LHCN-M2 (cell line): ENCODE measurements at regions not wholly inside any gene's neighbourhood (a gene's known extent, or its start where the extent isn't known, plus 50 kb on each side); places are given as distances from the start of the nearest gene placed in this dataset.
A peak's percentile ranks its signal among the peaks of the same experiment; 100 is the strongest.

Experiments used
- DNase-seq: peaks from one replicate; pipeline ENCODE4 v3.0.0-alpha.2; 2012; ENCODE audit warnings: low read depth

DNA sequence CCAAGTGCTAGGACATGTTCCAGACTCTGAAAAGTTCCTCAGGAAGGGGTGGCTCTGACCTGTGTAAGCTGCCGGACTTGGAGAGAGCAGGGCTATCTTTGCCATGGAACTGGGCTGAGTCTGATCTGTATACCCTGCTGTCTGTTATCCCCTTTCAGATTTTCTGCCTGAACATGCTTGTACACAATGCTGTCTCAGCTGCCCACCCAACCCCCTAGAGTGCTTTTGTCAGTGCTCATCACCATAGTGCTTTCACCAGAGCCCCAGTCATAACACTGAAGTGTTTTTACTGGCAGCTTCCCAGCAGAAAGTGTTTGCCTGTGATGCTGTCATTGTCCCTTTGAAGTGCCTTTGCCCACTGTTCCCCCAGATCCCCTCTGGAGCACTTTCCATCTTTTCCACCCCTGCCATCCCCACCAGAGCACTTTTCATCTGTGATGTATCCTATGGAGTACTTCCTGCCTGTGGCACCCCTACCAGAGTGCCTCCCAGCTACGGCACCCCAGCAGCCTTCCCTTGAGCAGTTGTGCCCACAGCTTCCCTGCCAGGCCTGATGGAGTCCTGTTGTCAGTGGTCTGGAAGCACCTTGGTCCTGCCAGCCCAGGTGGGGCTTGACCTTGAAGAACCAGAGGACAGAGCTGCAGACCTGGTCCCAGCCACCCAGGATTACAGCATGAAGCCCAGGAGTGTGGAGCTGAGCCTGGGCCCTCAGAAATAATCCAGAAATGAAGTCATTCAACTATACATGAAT is 397.7 kb downstream of the DIPK2A start:
- peak; percentile 19 for DNase-seq

DNA sequence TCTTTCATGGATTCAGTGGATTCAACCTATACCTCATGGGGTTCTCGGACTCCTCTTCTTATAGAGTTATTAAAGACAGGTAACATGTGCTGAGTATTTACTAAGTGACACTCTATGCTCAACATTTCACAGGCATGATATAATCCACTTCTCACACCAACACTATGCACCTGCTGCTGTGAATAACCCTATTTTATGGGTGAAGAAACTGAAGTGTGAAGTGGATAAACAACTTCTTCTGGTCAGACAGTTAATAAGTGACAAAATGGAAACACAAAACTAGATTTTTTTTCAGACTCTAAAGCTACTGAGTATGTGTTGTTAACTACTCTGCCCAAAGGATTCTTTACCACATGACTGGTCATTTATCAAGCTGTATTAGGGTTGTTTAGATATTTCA is 403.5 kb downstream of the DIPK2A start:
- DNase-seq, result no peak

GRCh38 chr3:144380849-144381248 is 409.2 kb downstream of the DIPK2A start:
- no peak for DNase-seq

- no peak for DNase-seq
Observed at GRCh38 chr3:144381607-144382006, 410.0 kb downstream of the DIPK2A start.

DNA sequence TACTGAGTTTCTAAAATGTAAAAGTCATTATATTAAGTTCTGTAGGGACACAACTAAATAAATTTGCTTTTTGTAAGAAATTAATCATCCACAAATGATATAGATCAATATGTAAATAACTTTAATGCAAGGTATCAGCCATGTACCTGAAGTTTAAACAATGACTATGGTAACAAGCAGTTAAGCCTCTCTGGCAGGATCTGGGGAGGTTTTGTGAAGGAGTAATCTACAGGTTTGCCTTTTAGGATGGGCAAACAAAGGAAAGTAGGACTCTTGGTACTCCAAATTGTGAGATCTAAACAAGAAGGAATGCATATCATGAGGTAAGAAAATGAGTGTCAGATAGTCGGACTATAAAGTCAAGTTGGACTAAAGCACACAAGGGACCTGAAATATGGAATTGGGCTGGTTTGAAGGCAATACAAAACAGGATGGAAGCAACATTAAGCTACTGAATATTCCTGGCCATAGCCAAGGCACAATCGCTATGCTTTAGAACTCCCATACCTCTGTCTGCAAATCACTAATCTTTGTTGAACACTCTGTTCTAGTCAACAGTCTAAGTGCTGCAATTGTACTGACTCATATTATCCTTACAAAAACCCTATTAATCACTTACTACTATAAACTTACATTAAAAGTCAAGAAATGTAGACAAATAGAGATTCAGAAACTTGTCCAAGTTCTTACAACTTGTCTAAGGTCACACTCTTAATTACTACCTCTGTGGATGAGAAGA is 412.8 kb downstream of the DIPK2A start:
- DNase-seq, result peak; percentile 25

DNA sequence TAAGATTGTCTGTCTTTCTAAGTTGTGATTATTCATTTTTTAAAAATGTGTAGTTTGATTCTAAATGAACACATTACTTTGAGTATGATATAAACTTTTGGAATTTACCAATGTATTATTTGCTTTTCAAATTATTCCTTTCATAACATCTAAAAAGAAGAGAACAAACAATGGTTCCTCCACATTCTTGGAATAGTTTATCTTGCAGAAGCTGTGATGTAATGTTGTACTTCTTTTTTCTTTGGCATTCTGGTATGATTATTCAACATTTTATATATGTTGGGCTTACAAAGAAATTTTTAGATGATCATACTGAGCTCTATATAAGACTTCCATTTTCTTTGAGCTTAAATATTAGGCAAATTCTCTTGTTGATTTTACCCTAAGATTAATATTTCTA is 419.2 kb downstream of the DIPK2A start:
- DNase-seq, result peak; percentile 17

DNA sequence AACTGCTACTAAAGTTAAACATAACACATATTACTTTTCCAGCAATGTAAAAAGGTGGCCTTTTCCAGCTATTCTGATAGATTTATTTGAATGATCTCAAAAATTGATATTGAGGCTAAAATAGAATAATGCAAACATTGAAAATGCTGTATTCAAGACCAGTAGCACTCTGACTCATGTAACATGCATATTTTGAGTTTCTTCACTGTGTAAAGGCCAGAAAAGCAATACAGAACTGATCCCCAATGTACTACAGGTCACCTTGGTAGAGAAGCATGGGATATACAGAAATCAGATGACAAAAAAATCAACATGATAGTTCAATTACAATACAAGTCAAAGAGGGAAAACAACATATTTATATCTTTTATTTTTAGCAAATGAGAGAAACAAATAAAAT is 419.6 kb downstream of the DIPK2A start:
- no peak for DNase-seq

- DNase-seq, result peak; percentile 75
Observed at GRCh38 chr3:144394032-144394431, 422.4 kb downstream of the DIPK2A start.

GRCh38 chr3:144402430-144402829 is 430.8 kb downstream of the DIPK2A start:
- no peak for DNase-seq

DNA sequence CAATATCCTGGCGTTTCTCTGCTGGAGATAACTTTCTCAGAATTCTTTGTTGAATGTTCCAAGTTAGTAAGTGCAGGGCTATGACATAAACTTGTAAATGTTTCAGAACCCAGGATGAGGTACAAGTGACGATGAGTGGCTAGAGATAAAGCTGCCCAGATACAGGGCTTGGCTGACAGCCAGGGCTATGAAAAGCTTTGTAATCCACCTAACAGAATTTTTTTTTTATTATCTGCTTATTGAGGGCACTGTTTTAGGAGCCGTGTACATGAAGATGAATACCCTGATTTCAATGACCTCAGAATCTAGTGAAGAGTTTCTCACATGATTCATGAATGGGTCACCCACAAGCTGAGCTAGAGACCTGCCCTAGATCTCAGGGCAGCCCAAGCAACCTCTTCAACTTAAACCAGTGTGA is 431.4 kb downstream of the DIPK2A start:
- no peak for DNase-seq

DNA sequence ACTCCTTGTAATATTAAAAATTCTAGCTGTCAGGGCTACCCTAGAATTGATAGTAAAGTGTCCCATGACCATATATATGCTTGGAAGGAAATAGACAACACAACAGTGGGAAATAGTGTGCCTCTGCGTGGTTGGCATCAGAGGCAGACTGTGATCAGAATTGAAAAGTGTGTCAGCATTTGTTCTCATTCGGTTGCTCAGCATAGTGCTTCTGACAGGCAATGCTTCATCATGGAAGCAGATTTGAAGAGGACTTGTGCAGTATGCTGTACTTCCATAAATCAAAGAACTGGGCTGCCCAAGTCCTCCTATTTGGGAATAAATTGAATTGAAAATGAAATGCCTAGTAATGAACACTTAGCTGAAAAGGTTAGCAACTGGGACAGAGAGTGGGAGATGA is 435.7 kb downstream of the DIPK2A start:
- no peak for DNase-seq

- peak; percentile 31 for DNase-seq
Observed at GRCh38 chr3:144409319-144409718, 437.7 kb downstream of the DIPK2A start.

DNA sequence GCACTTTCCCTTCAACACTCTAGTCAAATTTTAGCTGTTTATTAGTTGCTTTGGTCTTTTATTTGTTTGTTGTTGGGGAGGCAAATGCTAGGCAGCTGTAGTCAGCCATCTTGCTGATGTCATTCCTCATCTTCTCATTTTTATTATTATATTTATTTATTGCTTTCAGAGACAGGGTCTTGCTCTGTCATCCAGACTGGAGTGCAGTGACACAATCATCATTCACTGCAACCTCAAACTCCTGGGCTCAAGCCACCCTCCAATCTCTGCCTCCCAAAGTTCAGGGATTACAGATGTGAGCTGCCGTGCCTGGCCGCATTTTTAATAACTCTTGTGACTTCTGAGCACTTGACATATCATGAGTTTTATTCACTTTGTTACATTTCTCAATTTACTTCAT is 441.4 kb downstream of the DIPK2A start:
- no peak for DNase-seq

- DNase-seq, result no peak
Observed at GRCh38 chr3:144415492-144415891, 443.9 kb downstream of the DIPK2A start.

GRCh38 chr3:144424606-144425005 is 453.0 kb downstream of the DIPK2A start:
- no peak for DNase-seq

DNA sequence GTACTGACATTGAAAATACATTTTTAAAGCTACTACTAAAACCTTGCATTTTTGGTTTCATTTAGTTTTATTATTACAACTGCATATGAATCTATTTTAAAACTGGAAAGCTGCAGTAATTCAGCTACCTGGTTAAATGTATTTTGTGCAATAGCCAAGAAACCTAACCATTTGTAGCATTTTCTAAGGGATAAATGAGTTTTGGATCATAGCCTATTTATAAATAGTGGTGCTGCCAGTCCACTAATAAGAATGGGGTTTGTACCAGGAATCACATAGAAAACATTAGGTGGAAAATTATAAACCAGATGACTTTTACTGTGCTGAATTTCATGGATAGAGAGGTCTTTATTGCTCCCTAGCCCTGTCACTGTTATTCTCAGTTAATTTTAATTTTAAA is 454.7 kb downstream of the DIPK2A start:
- no peak for DNase-seq

DNA sequence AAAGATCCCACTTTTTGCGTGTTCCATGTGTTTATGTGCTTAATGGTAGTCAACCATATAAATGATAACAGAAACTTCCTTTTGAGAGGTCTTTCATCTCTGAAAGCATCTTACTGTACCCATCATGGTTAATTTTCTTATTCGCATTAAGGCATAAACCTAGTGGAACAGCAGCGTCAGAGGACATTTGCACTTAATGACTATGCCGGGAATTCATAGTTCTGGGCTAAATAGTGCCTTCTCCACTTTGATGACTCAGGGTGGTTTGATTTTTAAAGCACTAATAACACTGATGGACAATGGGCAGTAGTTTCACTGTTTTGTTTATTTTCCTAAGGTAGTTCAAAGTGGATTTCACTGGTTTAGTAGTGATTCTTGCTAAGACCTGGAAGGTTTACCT is 455.3 kb downstream of the DIPK2A start:
- no peak for DNase-seq

- DNase-seq, result no peak
Observed at GRCh38 chr3:144429719-144430121, 458.1 kb downstream of the DIPK2A start.

- DNase-seq, result no peak
Observed at GRCh38 chr3:144431134-144431533, 459.5 kb downstream of the DIPK2A start.

GRCh38 chr3:144433006-144433405 is 461.4 kb downstream of the DIPK2A start:
- DNase-seq, result no peak

DNA sequence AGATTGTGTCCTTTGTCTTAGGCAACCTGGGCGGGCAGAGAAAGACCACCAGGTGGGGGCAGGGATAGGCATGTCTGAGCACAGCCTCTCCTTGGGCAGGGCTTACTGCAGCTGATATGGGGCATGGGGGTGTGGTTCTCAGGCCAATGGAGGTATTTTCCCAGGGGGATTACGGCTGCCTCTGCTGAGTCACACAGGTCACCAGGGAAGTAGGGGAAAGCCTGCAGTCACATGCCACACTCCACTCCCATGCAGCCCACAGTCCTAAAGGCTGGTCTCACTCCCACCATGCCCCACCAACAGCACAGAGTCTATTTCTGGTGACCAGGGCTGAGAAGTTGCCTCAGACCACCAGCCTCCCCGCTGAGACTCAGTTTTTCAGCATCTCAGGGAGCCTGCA is 466.4 kb downstream of the DIPK2A start:
- no peak for DNase-seq

GRCh38 chr3:144444061-144444460 is 472.4 kb downstream of the DIPK2A start:
- no peak for DNase-seq

DNA sequence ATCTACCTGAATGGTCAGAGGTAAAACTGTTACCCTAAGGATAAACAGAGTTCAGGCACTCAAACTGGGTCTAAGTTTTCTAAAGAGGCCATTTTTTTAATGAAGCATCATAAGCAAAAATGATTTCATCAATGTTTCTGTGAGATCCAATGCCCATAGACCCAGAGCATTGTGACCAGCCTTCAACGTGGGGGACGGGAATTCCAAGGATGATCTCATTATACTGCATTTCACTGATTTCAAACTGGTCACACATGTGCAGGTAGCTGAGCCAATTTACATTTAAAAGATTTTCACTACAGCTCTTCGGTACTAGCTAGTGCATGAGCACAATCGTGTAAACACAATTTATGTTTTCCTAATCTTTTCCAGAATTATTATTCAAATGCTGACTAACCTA is 472.9 kb downstream of the DIPK2A start:
- DNase-seq, result no peak
